ENCODE measurements at regions not wholly inside any gene's neighbourhood (a gene's known extent, or its start where the extent isn't known, plus 50 kb on each side); places are given as distances from the start of the nearest gene placed in this dataset.
"Not testable (repeated sequence)": the region's sequence is repeated elsewhere in the genome, so short reads cannot be mapped to it uniquely, and the experiment has no call there.

DNA sequence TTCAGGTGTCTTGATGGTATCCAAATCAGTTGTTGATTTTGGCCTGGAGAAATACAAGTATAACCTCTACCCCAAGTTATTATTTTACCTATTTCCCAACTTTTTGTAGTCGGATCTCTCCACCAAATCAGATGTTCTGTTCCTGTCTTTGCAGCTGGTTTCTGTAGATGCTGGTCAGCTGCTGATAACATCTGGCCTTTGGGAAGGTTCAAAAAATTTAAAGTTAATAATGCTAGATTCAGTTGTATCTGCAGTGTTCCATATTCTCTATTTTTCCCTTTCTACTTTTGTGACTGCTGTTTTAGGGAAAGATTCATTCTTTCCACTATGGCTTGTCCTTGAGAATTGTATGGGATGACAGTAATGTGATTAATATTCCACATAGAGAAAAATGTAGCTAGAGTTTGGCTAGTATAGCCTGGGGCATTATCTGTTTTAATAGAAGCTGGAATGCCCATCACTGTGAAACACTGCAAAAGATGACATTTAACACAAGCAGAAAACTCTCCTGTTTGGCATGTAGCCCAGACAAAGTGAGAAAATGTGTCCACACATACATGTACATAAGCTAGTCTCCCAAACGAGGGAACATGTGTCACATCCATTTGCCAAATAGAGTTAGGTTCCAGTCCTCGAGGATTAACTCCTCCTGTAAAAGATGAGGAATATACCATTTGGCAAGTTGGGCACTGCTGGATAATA is 99.2 kb downstream of the ZNF100 start:
- H3K9me3 ChIP-seq (ENCODE audit: low read length); H3K4me3 ChIP-seq (ENCODE audit: low read depth, low read length, poor library complexity, severe bottlenecking); H3K79me2 ChIP-seq (ENCODE audit: insufficient read depth, low read length); H3K4me1 ChIP-seq (ENCODE audit: insufficient read depth, low read length, severe bottlenecking); H3K27me3 ChIP-seq (ENCODE audit: insufficient read depth, low read length); H3K9ac ChIP-seq (ENCODE audit: low read length); H3K36me3 ChIP-seq (ENCODE audit: insufficient read depth, low read length); H3F3A ChIP-seq (ENCODE audit: insufficient read depth, low read length); H4K20me1 ChIP-seq (ENCODE audit: insufficient read depth, low read length); H3K9me2 ChIP-seq (ENCODE audit: low read depth, low read length); H3K4me2 ChIP-seq (ENCODE audit: low read length); H3K27ac ChIP-seq (ENCODE audit: low read depth, low read length, poor library complexity, severe bottlenecking); H2AFZ ChIP-seq (ENCODE audit: low read length): not testable (repeated sequence)

DNA sequence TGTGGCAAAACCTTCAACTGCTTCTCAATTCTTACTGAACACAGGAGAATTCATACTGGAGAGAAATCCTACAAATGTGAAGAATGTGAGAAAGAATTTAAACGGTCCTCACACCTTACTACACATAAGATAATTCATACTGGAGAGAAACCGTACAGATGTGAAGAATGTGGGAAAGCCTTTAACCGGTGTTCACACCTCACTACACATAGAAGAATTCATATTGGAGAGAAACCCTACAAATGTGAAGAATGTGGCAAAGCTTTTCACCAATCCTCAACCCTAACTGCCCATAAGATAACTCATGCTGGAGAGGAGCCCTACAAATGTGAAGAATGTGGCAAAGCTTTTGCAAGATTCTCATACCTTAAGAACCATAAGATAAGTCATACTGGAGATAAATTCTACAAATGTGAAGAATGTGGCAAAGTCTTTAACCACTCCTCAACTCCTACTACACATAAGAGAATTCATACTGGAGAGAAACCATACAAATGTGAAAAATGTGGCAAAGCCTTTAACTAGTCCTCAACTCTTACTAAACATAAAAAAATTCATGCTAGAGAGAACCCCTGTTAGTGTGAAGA is 111.7 kb downstream of the ZNF100 start:
- no peaks in the 10 kb centered on the region for H3K27me3 ChIP-seq (ENCODE audit: insufficient read depth, low read length)
- no peak overlapping the region for H3K9ac ChIP-seq (ENCODE audit: low read length)
- no peaks in the 10 kb centered on the region for H3K9me2 ChIP-seq (ENCODE audit: low read depth, low read length)
- H3K79me2 ChIP-seq (ENCODE audit: insufficient read depth, low read length): no peaks in the 10 kb centered on the region
- H3K27ac ChIP-seq (ENCODE audit: low read depth, low read length, poor library complexity, severe bottlenecking): no peak overlapping the region
- no peaks in the 10 kb centered on the region for H3K4me1 ChIP-seq (ENCODE audit: insufficient read depth, low read length, severe bottlenecking)
- no peak overlapping the region for H3K4me2 ChIP-seq (ENCODE audit: low read length)
- TF ChIP-seq EZH2 (IDR thresholded peaks at IDR 0.05; ENCODE audit: borderline replicate concordance, low read length): no peak
- TF ChIP-seq, protein P1, sequence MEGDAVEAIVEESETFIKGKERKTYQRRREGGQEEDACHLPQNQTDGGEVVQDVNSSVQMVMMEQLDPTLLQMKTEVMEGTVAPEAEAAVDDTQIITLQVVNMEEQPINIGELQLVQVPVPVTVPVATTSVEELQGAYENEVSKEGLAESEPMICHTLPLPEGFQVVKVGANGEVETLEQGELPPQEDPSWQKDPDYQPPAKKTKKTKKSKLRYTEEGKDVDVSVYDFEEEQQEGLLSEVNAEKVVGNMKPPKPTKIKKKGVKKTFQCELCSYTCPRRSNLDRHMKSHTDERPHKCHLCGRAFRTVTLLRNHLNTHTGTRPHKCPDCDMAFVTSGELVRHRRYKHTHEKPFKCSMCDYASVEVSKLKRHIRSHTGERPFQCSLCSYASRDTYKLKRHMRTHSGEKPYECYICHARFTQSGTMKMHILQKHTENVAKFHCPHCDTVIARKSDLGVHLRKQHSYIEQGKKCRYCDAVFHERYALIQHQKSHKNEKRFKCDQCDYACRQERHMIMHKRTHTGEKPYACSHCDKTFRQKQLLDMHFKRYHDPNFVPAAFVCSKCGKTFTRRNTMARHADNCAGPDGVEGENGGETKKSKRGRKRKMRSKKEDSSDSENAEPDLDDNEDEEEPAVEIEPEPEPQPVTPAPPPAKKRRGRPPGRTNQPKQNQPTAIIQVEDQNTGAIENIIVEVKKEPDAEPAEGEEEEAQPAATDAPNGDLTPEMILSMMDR (IDR thresholded peaks at IDR 0.05; ENCODE audit: low read length): no peak
- no peaks in the 10 kb centered on the region for H4K20me1 ChIP-seq (ENCODE audit: insufficient read depth, low read length)
- H3K36me3 ChIP-seq (ENCODE audit: insufficient read depth, low read length): no peaks in the 10 kb centered on the region
- H3K4me3 ChIP-seq (ENCODE audit: low read depth, low read length, poor library complexity, severe bottlenecking): no peak overlapping the region
- H2AFZ ChIP-seq (ENCODE audit: low read length): no peak overlapping the region
- no peaks in the 10 kb centered on the region; the same call in 1 of the 2 replicates for H3K9me3 ChIP-seq (ENCODE audit: low read length)
- no peaks in the 10 kb centered on the region for H3F3A ChIP-seq (ENCODE audit: insufficient read depth, low read length)

DNA sequence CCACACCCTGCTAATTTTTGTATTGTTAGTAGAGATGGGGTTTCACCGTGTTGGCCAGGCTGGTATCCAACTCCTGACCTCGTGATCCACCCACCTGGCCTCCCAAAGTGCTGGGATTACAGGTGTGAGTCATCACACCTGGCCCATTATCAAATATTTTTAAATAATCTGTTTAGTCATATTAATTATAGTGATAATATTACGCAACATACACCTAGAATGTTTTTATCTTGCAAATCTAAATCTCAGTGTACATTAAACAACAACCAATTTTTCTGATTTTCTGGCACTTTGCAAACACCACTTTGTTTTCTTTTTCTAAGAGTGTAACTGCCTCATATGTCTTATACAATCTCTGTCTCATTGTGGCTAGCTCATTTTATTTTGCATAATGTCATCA is 115.9 kb downstream of the ZNF100 start:
- not testable (repeated sequence) for H4K20me1 ChIP-seq (ENCODE audit: insufficient read depth, low read length); H3F3A ChIP-seq (ENCODE audit: insufficient read depth, low read length); H3K4me2 ChIP-seq (ENCODE audit: low read length); H2AFZ ChIP-seq (ENCODE audit: low read length); H3K4me3 ChIP-seq (ENCODE audit: low read depth, low read length, poor library complexity, severe bottlenecking); H3K9me3 ChIP-seq (ENCODE audit: low read length); H3K27ac ChIP-seq (ENCODE audit: low read depth, low read length, poor library complexity, severe bottlenecking); H3K9ac ChIP-seq (ENCODE audit: low read length); H3K36me3 ChIP-seq (ENCODE audit: insufficient read depth, low read length); H3K9me2 ChIP-seq (ENCODE audit: low read depth, low read length); H3K27me3 ChIP-seq (ENCODE audit: insufficient read depth, low read length); H3K4me1 ChIP-seq (ENCODE audit: insufficient read depth, low read length, severe bottlenecking); H3K79me2 ChIP-seq (ENCODE audit: insufficient read depth, low read length)

DNA sequence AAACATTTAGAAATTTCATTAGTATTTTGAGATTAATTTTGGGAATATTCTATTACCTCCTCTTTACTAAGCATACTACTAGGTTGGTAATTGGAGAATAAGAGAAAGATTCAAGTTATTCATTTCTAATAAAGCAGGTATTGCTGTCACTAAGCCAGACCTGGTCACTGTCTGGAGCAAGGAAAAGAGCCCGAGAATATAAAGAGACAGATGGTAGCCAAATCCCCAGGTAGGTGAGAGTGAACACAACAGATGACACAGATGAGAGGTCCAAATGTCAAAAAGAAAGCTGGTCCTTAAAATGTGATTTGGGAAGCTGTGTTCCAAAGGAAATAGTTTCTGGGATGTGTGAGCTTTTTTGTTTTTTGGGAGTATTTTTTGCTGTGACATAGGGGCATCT is 128.6 kb downstream of the ZNF100 start:
- no peaks in the 10 kb centered on the region for H3K36me3 ChIP-seq (ENCODE audit: insufficient read depth, low read length)
- H3K27ac ChIP-seq (ENCODE audit: low read depth, low read length, poor library complexity, severe bottlenecking): no peak overlapping the region
- H2AFZ ChIP-seq (ENCODE audit: low read length): no peak overlapping the region
- no peaks in the 10 kb centered on the region for H3K27me3 ChIP-seq (ENCODE audit: insufficient read depth, low read length)
- no peaks in the 10 kb centered on the region for H3K9me2 ChIP-seq (ENCODE audit: low read depth, low read length)
- H3K4me3 ChIP-seq (ENCODE audit: low read depth, low read length, poor library complexity, severe bottlenecking): no peak overlapping the region
- no peaks in the 10 kb centered on the region for H4K20me1 ChIP-seq (ENCODE audit: insufficient read depth, low read length)
- no peaks in the 10 kb centered on the region for H3K4me1 ChIP-seq (ENCODE audit: insufficient read depth, low read length, severe bottlenecking)
- no peak for TF ChIP-seq EZH2 (IDR thresholded peaks at IDR 0.05; ENCODE audit: borderline replicate concordance, low read length)
- TF ChIP-seq, protein P1 (IDR thresholded peaks at IDR 0.05; ENCODE audit: low read length): no peak
- no peaks in the 10 kb centered on the region for H3K9me3 ChIP-seq (ENCODE audit: low read length)
- no peak overlapping the region for H3K4me2 ChIP-seq (ENCODE audit: low read length)
- H3K9ac ChIP-seq (ENCODE audit: low read length): no peak overlapping the region
- no peaks in the 10 kb centered on the region for H3K79me2 ChIP-seq (ENCODE audit: insufficient read depth, low read length)
- no peaks in the 10 kb centered on the region for H3F3A ChIP-seq (ENCODE audit: insufficient read depth, low read length)

All from OCI-LY1 (cell line).